ENCODE measurements at regions not wholly inside any gene's neighbourhood (a gene's known extent, or its start where the extent isn't known, plus 50 kb on each side); places are given as distances from the start of the nearest gene placed in this dataset.

DNA sequence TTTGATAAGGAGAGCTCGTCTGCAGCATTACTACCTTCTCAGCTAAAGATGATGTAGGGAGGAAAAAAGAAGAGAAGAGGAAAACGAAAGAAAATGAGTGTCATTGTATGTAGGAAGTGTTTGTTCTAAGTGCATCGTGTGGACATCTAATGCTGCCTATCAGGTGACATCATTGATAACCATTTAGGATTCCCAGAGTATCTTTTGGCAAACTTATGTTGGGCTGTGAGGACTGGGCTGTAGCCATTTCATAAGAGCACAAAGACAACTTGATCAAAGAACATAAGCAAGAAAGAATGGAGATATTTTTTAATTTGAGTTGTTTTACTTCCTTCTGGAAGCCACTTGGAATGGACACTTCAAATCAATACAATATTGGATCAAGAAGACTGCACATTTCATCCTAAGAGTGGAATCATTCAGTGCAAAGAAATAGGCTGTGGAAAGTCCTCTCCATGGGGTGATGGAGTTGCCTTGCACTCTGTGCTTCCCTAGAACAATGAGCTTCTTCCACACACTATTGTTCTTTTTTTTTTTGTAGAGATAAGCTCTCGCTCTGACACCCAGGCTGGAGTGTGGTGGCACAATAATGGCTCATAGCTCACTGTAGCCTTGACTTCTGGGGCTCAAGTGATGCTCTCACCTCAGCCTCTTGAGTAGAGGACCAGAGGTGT is 52.4 kb upstream of the UBL3 start:
- no peak for TF ChIP-seq POLR2A (IDR thresholded peaks at IDR 0.05)
- no peak for TF ChIP-seq POLR2AphosphoS5 (IDR thresholded peaks at IDR 0.05)
- TF ChIP-seq, protein P1, sequence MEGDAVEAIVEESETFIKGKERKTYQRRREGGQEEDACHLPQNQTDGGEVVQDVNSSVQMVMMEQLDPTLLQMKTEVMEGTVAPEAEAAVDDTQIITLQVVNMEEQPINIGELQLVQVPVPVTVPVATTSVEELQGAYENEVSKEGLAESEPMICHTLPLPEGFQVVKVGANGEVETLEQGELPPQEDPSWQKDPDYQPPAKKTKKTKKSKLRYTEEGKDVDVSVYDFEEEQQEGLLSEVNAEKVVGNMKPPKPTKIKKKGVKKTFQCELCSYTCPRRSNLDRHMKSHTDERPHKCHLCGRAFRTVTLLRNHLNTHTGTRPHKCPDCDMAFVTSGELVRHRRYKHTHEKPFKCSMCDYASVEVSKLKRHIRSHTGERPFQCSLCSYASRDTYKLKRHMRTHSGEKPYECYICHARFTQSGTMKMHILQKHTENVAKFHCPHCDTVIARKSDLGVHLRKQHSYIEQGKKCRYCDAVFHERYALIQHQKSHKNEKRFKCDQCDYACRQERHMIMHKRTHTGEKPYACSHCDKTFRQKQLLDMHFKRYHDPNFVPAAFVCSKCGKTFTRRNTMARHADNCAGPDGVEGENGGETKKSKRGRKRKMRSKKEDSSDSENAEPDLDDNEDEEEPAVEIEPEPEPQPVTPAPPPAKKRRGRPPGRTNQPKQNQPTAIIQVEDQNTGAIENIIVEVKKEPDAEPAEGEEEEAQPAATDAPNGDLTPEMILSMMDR (IDR thresholded peaks at IDR 0.05), result no peak

All from transverse colon (tissue), 4 donors.